ENCODE measurements at regions not wholly inside any gene's neighbourhood (a gene's known extent, or its start where the extent isn't known, plus 50 kb on each side); places are given as distances from the start of the nearest gene placed in this dataset.

GRCh38 chr12:107565551-107565950 lies 120.0 kb upstream of the PWP1 start:
- CTCF ChIA-PET, result interaction anchor here (1.0 to 1.6 kb wide), 6 partner anchors 10 to 434 kb away, joined by 3 to 8 read pairs (median 4); no protein-coding TSS in a partner anchor
- Histone ChIP-seq H4K20me1 (replicated peaks; ENCODE audit: control insufficient read depth, extremely low read depth, insufficient read depth, low read length) (no peaks in the 10 kb centered on the region), H3K27ac (ENCODE audit: insufficient read depth, low read depth, low read length) (no peak overlapping the region), H3K9me3 (replicated peaks; ENCODE audit: control insufficient read depth, insufficient read depth, low read length) (no peaks in the 10 kb centered on the region), H3K4me1 (ENCODE audit: control insufficient read depth, extremely low read depth, insufficient read depth, low read length) (no peaks in the 10 kb centered on the region), H3K4me3 (replicated peaks in 1 of 3; ENCODE audit: insufficient read depth in 1 of 3, low read depth in 1 of 3, low read length in 3 of 3) (no peak overlapping the region), H3K9me1 (replicated peaks; ENCODE audit: control insufficient read depth, extremely low read depth, insufficient read depth, low read length) (no peaks in the 10 kb centered on the region), H3K4me2 (ENCODE audit: insufficient read depth, low read length) (no peak overlapping the region), H3K9ac (replicated peaks; ENCODE audit: extremely low read depth, insufficient read depth, low read length) (no peak overlapping the region), H3K27me3 (ENCODE audit: control insufficient read depth in 2 of 2, insufficient read depth in 2 of 2, low read length in 2 of 2) (no peaks in the 10 kb centered on the region), H2AFZ (ENCODE audit: low read depth, low read length) (no peak overlapping the region), H3K79me2 (ENCODE audit: control insufficient read depth, insufficient read depth, low read length) (no peaks in the 10 kb centered on the region), H3K36me3 (ENCODE audit: control insufficient read depth in 2 of 2, extremely low read depth in 1 of 2, insufficient read depth in 2 of 2, low read length in 2 of 2) (no peaks in the 10 kb centered on the region)
- TF ChIP-seq POLR2A (IDR thresholded peaks at IDR 0.05; ENCODE audit: low read depth, low read length) (no peak), FOS (IDR thresholded peaks at IDR 0.05; ENCODE audit: borderline replicate concordance, insufficient read depth, low read length) (no peak), JUN (IDR thresholded peaks at IDR 0.05; ENCODE audit: borderline replicate concordance, insufficient read depth, insufficient read length, low read depth) (no peak), MYC (IDR thresholded peaks at IDR 0.05; ENCODE audit: low read depth, low read length) (no peak), POLR2AphosphoS5 (IDR thresholded peaks at IDR 0.05; ENCODE audit: insufficient read depth, low read depth, low read length) (no peak), CTCF (IDR thresholded peaks at IDR 0.05; ENCODE audit: extremely low read depth in 1 of 2, insufficient read depth in 1 of 2, low read depth in 1 of 2, low read length in 2 of 2) (no peak), MAX (IDR thresholded peaks at IDR 0.05; ENCODE audit: insufficient read depth, insufficient read length) (no peak), EZH2 (IDR thresholded peaks at IDR 0.05; ENCODE audit: borderline replicate concordance, low read depth, low read length, severe bottlenecking) (no peak), GATA2 (IDR thresholded peaks at IDR 0.05; ENCODE audit: insufficient read depth, insufficient read length, low read depth, low read length) (no peak)
- dilution Hi-C loops (cut with MboI; ENCODE audit: extremely low pct_ligation_motif_present, low sequenced_read_pairs), result no loop called here
- no TSS peak for BruUV-seq (replicated peaks)
- intact Hi-C loops (cut with micrococcal nuclease), result no loop called here
- DNase-seq (ENCODE audit: low read depth, low spot score) (no peak), FAIRE-seq (no peak)
- POLR2A ChIA-PET, result no interaction called here
